Heart right ventricle (tissue), 16 donors: ENCODE measurements at regions not wholly inside any gene's neighbourhood (a gene's known extent, or its start where the extent isn't known, plus 50 kb on each side); places are given as distances from the start of the nearest gene placed in this dataset.

Source experiments
- ATAC-seq, 8 donors: fragments of 200-7000 bp; cut with Tn5 transposase; one replicate each; pipeline ENCODE4 v1.9.1; 2020; ENCODE audit warnings: mild to moderate bottlenecking in 8 of 8, moderate library complexity in 8 of 8, moderate number of reproducible peaks in 1 of 8
- DNase-seq, 2 donors: peaks; one replicate each; pipeline ENCODE4 v3.0.0-alpha.2; 2020
- H3K27ac ChIP-seq, 10 donors: fragments of 200-600 bp; sonication (generic) in 2 of 10; one replicate each; pipeline versions ENCODE4 v1.5.0 to v1.8.0; 2020 to 2022; ENCODE audit warnings: mild to moderate bottlenecking in 3 of 10
- H3K27me3 ChIP-seq, 7 donors: fragments of 200-600 bp; one replicate each; pipeline ENCODE4 v1.8.0; 2021 to 2022; ENCODE audit warnings: mild to moderate bottlenecking in 2 of 7
- H3K36me3 ChIP-seq, 9 donors: fragments of 200-600 bp; sonication (generic) in 1 of 9; one replicate each; pipeline versions ENCODE4 v1.5.0 to v1.8.0; 2020 to 2022; ENCODE audit warnings: mild to moderate bottlenecking in 2 of 9
- H3K4me1 ChIP-seq, 9 donors: fragments of 200-600 bp; sonication (generic) in 1 of 9; one replicate each; pipeline versions ENCODE4 v1.5.0 to v1.8.0; 2020 to 2022; ENCODE audit warnings: mild to moderate bottlenecking in 4 of 9
- H3K4me3 ChIP-seq, 10 donors: fragments of 200-600 bp; sonication (generic) in 2 of 10; one replicate each; pipeline versions ENCODE4 v1.5.0 to v1.8.0; 2020 to 2022; ENCODE audit warnings: mild to moderate bottlenecking in 7 of 10, moderate library complexity in 2 of 10
- H3K9me3 ChIP-seq, 11 donors: fragments of 200-600 bp in 10 of 11; sonication (generic) in 2 of 11; one replicate each; pipeline versions ENCODE4 v1.5.0 to v1.8.0; 2013 to 2022; ENCODE audit warnings: mild to moderate bottlenecking in 2 of 11, control low read depth in 1 of 11, moderate library complexity in 1 of 11
- WGBS, 2 donors: extraction: QIAGEN DNeasy Blood & Tissue Kit; methylation state at CpG; one replicate each; pipeline ENCODE4 v1.1.7; 2013; ENCODE audit warnings: inconsistent platforms in 1 of 2; 5-methylcytosine and 5-hydroxymethylcytosine counted together
- intact Hi-C, 10 donors: fragments of 100-400 bp; cut with DNase I; formaldehyde crosslinking; loops; one replicate each; pipeline versions ENCODE4 v1.11.1 to v1.14.2; 2022
- TF ChIP-seq, protein P1 (sequence below), 9 donors: fragments of 200-600 bp; sonication (generic) in 2 of 9; IDR thresholded peaks; one replicate each; pipeline versions ENCODE4 v1.5.0 to v1.8.0; 2021 to 2022; ENCODE audit warnings: antibody characterized with exemption in 9 of 9, mild to moderate bottlenecking in 5 of 9, moderate library complexity in 1 of 9
- donor health status: Arrhythmogenic right ventricular cardiomyopathy.
- donor health status: ischemic (EF 13 %, LVEDD 7.1; RV severe dilation, severe dysfunction).
- donor health status: healthy with polysubstance abuse.
- donor health status: DM: no; HTN: yes; CAD: no.
- donor health status: DM: no; HTN: no; CAD: no.
- donor health status: ischemic (EF 25% LVEDD 6.9; RV normal size, moderate dysfunction).
- donor health status: ischemic (EF 25% LVEDD 5.7; RV mildly dilated, moderate dysfunction).
- donor health status: healthy.
- donor health status: DM: yes; HTN: yes; CAD: no.
- donor health status: Ischemic cardiomyopathy.
- donor health status: ischemic (EF 35%, LVEDD 5.7; RV mildly dilated, moderate dysfunction).
- donor health status: nonischemic (EF 11% LVEDD 7.7; RV severe dilation, severe dysfunction).
- donor health status: DM: yes; HTN: yes; CAD: no.
- donor health status: PGD.
- donor health status: ischemic (EF 29% LVEDD 5.4; RV normal size, mild dysfunction).
- donor health status: nonischemic (EF 23%, LVEDD 6.1; RV moderate dilation, normal function).

DNA sequence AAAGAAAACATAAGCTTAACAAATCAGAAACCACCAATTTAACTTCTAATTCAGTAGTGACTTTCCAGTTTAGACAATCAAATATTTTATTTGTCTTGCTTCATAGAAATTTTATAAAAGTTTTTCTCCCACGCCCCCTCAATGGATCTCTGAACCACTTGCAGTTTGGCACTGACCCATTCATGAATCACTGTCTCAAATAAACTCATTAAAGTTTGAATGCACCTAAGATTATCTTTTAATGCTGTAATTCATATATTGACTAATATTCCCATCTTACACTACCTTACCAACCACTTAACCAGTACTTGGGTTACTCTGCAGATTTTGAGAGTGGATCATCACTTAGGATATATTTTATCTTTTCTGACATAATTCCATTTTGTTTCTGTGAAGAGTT lies 880.2 kb downstream of the OTOL1 start:
- Histone ChIP-seq H3K27ac (no peak overlapping the region), H3K9me3 (peaks cover 0 to 26% (median 0%) of the 10 kb centered on the region in 11 donors), H3K4me3 (no peak overlapping the region), H3K4me1 (no peaks in the 10 kb centered on the region), H3K27me3 (no peaks in the 10 kb centered on the region), H3K36me3 (no peaks in the 10 kb centered on the region)
- ATAC-seq (no peak), DNase-seq (no peak)
- WGBS, 2 donors = 66 to 72% methylated on average over 1 of the region's 1 CpG
- TF ChIP-seq, protein P1, sequence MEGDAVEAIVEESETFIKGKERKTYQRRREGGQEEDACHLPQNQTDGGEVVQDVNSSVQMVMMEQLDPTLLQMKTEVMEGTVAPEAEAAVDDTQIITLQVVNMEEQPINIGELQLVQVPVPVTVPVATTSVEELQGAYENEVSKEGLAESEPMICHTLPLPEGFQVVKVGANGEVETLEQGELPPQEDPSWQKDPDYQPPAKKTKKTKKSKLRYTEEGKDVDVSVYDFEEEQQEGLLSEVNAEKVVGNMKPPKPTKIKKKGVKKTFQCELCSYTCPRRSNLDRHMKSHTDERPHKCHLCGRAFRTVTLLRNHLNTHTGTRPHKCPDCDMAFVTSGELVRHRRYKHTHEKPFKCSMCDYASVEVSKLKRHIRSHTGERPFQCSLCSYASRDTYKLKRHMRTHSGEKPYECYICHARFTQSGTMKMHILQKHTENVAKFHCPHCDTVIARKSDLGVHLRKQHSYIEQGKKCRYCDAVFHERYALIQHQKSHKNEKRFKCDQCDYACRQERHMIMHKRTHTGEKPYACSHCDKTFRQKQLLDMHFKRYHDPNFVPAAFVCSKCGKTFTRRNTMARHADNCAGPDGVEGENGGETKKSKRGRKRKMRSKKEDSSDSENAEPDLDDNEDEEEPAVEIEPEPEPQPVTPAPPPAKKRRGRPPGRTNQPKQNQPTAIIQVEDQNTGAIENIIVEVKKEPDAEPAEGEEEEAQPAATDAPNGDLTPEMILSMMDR (IDR thresholded peaks at IDR 0.05) = no peak
- intact Hi-C loops = loop anchor here in 1 of 10 donors (10.0 kb wide), 1 partner anchor 48 kb away; no protein-coding TSS in a partner anchor

DNA sequence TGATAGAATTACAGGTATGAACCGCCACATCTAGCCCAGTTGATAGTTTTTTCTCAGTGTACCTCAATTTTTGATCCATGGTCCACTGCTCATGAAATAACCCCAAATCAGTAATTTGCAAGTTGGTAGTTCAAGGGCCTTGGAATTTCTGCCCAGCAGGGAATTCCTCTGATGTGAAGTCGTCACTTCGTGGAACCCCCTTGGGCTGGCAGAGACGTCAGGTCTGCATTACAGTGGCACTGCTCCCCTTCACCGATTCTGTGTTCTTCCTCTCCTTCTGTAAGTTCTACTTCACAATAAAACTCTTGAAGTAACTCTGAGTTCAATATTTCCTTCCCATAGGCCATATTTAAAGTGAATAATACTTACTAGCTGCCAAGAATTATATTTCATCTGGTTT lies 881.0 kb downstream of the OTOL1 start:
- peaks cover 0 to 26% (median 0%) of the 10 kb centered on the region in 11 donors for H3K9me3 ChIP-seq
- WGBS, 2 donors = 83 to 87% methylated on average over 5 of the region's 5 CpGs
- no peaks in the 10 kb centered on the region for H3K36me3 ChIP-seq
- intact Hi-C loops = loop anchor here in 1 of 10 donors (10.0 kb wide), 1 partner anchor 47 kb away; no protein-coding TSS in a partner anchor
- no peaks in the 10 kb centered on the region for H3K27me3 ChIP-seq
- H3K4me1 ChIP-seq = no peaks in the 10 kb centered on the region
- no peak for DNase-seq
- TF ChIP-seq, protein P1 (IDR thresholded peaks at IDR 0.05) = no peak
- no peak overlapping the region for H3K27ac ChIP-seq
- no peak for ATAC-seq
- no peak overlapping the region for H3K4me3 ChIP-seq

DNA sequence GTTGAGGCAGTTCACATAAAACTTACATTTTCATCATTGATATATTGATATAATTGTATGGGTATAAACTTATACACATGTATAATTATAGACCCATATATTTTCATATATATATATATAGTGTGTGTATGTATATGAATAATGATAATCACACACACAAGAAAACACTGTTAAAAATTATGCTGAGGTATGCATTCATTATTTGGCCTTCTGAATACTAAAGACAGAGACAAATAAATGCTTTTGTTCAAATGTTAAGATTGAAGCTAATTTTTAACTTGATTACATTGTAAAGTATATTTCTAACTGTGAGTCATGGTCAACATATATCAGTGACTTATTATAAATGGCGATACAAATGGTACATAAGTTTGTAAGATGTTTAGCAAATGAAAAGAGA lies 888.8 kb downstream of the OTOL1 start:
- 81 to 86% methylated on average over 1 of the region's 1 CpG for WGBS, 2 donors
- DNase-seq (no peak), ATAC-seq (no peak)
- no peak overlapping the region for H3K4me3 ChIP-seq
- no peaks in the 10 kb centered on the region for H3K36me3 ChIP-seq
- H3K4me1 ChIP-seq = no peaks in the 10 kb centered on the region
- no peak overlapping the region for H3K27ac ChIP-seq
- H3K27me3 ChIP-seq = no peaks in the 10 kb centered on the region
- TF ChIP-seq, protein P1 (IDR thresholded peaks at IDR 0.05) = no peak
- intact Hi-C loops = no loop called here
- H3K9me3 ChIP-seq = peaks cover 0 to 7% (median 0%) of the 10 kb centered on the region in 11 donors

DNA sequence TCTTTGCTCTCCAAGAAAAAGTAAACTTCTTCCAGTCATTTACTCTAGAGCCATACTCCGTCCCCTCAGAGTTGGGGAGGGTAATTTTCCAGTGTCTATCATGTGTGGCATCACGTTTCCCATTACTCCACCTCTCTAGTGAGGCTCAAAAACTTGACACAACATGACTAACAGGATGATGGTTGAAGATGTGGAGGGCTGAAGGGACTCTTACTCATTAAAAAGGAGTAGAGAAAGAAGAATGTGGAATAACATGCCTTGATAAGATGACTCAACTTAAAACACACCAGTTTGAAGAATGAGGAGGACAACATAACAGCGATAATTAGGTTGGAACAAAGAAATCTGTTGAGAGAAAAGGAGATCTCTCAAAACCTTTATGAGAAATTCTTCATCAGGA lies 894.3 kb downstream of the OTOL1 start:
- peaks cover 0 to 13% (median 0%) of the 10 kb centered on the region in 11 donors for H3K9me3 ChIP-seq
- 73 to 81% methylated on average over 3 of the region's 3 CpGs for WGBS, 2 donors
- ATAC-seq (no peak), DNase-seq (no peak)
- intact Hi-C loops = no loop called here
- H3K4me1 ChIP-seq = no peaks in the 10 kb centered on the region
- H3K36me3 ChIP-seq = no peaks in the 10 kb centered on the region
- no peak overlapping the region for H3K27ac ChIP-seq
- H3K27me3 ChIP-seq = no peaks in the 10 kb centered on the region
- no peak overlapping the region for H3K4me3 ChIP-seq
- TF ChIP-seq, protein P1 (IDR thresholded peaks at IDR 0.05) = no peak
